Cardiac fibroblast (primary cell): ENCODE measurements at regions not wholly inside any gene's neighbourhood (a gene's known extent, or its start where the extent isn't known, plus 50 kb on each side); places are given as distances from the start of the nearest gene placed in this dataset.
"Not testable (repeated sequence)": the region's sequence is repeated elsewhere in the genome, so short reads cannot be mapped to it uniquely, and the experiment has no call there.

Experiments used
- DNase-seq, 2 donors: peaks; one replicate each; pipeline versions ENCODE4 v3.0.0 to v3.0.0-alpha.2; 2010; ENCODE audit warnings: low read depth in 2 of 2
- H3K4me3 ChIP-seq, 2 donors: replicated peaks in 1 of 2; 1 replicate in 1 of 2; 2 replicates in 1 of 2; pipeline ENCODE4 v1.5.1; 2011; ENCODE audit warnings: low read depth in 2 of 2, low read length in 2 of 2, mild to moderate bottlenecking in 2 of 2, moderate library complexity in 1 of 2
- TF ChIP-seq, protein P1 (sequence below): IDR thresholded peaks from one replicate; pipeline ENCODE4 v1.5.1; 2011; ENCODE audit warnings: low read depth, mild to moderate bottlenecking, low read length, inconsistent platforms

DNA sequence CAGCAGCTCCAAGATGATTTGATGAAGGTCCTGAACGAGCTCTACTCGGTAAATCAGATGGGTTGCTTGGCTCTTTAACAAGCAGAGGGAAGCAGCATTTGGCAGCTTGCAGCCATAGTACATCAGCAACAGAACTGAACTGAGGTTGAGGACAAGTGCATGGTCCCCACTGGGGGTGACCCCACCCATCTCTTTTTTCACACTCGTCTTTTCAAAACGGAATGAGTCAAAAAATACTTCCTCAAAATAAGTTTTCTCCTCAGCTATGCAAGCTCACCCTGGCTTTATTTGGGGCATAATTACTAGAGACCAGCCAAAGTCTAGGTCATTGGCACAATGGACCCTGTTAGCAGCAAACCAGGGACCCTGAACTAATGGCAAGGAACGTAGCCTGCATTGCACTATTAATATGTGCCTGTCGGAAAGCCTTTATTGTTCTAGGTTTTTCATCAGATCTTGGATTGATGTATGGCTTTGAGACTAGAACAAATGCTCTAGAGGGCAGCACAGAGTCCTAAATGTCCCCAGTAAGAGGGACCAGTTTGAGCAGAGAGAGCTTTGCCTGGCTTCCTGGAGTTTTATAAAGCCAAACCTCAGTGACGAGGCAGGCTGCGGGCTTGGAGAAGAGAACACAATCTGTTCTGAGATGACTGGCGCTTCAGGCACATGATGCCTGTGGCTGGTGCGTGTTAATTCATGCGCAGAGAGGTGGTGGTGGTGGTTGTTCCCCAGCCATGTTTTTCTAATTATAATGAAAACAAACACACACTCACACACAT, 86.1 kb upstream of the IKBKE start:
- TF ChIP-seq, protein P1, sequence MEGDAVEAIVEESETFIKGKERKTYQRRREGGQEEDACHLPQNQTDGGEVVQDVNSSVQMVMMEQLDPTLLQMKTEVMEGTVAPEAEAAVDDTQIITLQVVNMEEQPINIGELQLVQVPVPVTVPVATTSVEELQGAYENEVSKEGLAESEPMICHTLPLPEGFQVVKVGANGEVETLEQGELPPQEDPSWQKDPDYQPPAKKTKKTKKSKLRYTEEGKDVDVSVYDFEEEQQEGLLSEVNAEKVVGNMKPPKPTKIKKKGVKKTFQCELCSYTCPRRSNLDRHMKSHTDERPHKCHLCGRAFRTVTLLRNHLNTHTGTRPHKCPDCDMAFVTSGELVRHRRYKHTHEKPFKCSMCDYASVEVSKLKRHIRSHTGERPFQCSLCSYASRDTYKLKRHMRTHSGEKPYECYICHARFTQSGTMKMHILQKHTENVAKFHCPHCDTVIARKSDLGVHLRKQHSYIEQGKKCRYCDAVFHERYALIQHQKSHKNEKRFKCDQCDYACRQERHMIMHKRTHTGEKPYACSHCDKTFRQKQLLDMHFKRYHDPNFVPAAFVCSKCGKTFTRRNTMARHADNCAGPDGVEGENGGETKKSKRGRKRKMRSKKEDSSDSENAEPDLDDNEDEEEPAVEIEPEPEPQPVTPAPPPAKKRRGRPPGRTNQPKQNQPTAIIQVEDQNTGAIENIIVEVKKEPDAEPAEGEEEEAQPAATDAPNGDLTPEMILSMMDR: peak; percentile 20
- not testable (repeated sequence) for H3K4me3 ChIP-seq
- peak; percentile 55 to 61 for DNase-seq

DNA sequence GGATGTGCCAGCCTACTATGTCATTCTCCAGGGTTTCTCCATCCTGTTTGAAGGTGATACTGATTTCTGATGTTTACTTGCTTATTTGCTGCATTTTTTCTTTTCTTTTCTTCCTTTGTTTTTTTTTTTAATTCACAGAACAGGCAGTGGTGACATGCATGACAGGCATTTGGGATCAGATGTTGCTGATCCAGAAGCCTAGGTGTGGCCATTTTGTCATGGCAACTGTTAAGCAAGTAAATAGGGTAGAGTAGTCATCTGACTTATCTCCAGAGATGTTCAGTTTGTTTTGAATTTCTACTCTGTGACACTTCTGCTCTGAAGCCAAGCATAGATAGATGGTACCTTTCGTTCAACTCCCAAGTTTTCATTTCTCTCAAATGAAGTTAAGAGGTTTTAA, 85.4 kb upstream of the IKBKE start:
- DNase-seq, H3K4me3 ChIP-seq: not testable (repeated sequence)

DNA sequence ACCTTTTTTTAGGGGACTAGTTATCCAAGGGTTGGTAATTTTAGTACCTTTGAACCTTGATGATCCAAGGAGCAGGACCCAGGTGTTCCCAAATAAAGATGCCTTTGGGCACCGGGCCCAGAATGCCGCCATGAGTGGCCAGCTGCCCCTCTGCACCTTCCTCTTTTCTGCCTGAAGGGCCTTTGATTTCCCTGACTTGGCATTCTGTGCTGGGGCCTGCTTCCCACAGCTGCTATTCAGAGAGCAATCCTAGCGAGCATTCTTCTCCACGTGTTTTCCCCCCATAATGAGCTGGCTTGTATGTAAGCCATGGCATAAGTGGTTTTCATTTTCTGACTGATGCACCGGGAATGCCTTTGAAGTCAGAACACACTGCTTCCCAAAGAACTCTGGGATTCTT, 82.6 kb upstream of the IKBKE start:
- H3K4me3 ChIP-seq, DNase-seq: not testable (repeated sequence)

DNA sequence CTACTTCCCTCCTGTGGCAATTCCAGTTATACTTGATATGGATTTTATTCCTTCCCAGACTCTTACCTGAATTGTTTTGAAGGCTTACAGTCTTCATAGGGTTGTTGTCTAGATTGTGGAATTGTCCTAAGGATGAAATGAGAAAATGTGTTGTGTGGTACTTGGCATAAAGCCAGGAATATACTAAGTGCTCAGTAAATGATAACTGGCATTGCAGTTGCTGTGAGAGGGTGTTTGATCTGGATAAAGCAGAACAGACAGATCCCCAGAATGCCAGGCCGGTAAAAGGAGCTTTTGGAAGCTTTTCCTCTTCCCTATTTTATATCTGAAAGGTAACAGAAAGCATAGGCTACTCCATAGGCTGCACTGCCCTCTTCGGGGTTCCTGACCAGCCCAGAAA, 78.4 kb upstream of the IKBKE start:
- H3K4me3 ChIP-seq: not testable (repeated sequence)

DNA sequence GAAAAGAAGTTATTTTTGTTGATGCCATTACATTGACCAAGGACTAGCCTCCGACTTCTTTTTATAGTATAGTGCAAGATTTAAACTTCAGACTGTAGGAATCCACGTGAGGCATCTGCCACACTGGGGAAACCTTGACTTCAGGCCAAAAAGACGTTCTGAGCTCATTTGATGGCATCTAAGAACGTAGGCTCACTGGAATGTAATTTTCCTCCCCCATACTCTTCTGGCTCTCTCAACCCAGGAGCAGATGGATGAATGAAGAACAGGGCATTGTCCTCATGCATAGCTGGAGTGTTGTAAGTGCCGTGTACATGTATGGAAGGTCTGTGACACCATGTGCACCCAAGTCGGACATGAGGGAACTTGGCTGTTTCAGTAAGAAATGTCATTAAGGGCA, 72.8 kb upstream of the IKBKE start:
- H3K4me3 ChIP-seq, DNase-seq: not testable (repeated sequence)

More for the DNA sequence above, 78.4 kb upstream of the IKBKE start:
- not testable (repeated sequence) for DNase-seq

DNA sequence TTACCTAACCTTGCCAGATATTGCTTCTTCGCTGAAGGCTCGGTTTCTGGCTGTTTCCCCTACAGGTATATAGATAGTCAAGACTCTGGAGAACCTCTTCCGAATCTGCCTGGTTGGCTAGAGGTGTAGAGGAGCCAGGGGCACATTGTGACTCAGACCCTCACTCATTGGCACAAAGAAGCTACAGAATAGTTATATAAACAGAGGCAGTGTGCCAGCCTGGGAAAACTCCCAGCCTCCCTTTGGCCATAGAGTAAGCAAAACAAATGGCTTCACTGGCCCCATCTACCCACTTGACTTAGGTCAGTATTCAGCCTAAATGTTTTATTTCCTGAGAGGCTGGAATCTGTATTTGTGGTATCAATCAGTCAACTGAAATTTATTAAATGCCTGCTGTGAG, 72.0 kb upstream of the IKBKE start:
- not testable (repeated sequence) for DNase-seq, H3K4me3 ChIP-seq

DNA sequence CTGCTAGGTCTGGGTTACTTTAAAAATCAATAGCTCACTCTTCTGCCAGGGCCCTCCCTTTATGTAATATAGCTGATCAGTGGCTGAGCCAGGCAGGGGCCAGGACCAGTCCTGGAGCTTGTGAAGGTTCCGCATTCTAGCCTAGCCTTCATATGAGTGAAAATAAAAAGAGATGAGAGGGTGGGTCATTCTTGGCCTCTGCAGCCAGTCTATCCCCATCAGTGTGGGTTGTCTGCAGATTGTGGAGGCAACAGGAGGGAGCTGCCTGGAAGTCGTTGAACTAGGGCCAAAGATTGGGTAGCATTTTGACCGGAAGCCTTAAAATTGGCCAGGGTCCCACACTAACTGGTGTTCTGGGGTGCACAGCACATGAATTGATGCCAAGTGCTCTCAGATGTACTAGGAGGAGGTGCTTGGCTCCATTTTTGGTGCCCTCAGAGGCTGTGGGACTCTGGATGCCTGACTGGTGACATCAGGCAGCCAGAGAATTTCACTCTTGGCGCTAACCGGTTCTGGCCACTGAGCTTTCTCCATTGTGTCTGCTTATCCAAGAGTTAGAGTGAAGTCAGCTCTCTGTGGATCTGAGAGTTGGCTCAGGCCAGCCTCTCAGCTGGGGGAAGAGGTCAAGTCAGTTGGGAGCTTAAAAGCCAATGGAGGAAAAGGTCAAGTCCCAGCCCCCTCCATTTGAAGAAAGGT, 66.5 kb upstream of the IKBKE start:
- DNase-seq, H3K4me3 ChIP-seq: not testable (repeated sequence)

DNA sequence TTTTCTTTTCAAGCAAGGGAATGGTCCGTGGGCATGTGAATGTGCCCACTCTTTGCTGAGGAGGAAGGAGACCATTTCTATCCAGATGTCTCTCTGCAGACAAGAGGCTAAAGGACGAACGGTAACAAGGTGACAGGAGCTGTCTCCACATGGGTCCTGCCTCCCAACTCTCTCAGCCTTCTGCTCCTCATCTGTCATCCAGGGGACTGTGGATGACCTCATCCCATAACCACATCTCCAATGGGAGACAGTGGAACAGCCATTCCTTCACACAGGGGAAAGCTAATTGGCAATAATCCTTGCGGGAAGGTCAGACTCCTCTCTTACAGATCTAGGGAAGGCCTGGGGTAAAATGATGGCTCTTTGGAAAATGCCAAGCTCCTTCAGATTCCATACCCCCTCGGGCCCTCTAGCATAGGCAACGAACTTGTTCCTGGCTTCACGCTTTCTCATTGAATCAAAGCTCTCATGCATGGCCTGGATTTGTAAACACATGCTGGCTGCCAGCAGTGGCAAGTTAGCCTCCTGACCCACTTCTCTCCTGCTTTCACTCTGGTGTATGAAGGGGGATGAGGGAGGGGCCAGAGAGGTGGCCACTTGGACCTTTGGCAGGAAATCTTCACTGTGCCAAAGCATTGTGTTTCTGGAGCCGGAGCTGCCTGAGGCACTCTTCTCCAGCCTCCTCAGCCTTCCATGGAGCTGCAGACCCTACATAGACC, 65.8 kb upstream of the IKBKE start:
- not testable (repeated sequence) for DNase-seq, H3K4me3 ChIP-seq

DNA sequence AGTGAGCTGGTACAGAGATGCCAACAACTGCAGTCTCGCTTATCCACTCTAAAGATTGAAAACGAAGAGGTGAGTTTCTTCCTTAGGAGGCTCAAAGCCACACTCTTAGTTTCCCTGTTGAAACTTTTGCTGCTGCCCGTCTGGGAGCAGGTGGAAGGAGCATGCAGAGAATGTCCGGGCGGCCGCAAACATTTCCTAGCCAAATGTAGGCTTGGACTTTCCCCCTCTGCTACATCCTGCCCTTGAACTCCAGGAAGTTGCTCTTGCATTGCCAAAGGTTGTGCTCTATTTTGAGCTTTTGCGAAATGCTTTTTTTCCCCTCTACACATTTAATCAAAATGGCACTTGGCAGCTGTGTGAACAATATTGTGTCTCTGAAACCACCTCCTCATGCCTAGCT, 65.0 kb upstream of the IKBKE start:
- not testable (repeated sequence) for DNase-seq, H3K4me3 ChIP-seq

DNA sequence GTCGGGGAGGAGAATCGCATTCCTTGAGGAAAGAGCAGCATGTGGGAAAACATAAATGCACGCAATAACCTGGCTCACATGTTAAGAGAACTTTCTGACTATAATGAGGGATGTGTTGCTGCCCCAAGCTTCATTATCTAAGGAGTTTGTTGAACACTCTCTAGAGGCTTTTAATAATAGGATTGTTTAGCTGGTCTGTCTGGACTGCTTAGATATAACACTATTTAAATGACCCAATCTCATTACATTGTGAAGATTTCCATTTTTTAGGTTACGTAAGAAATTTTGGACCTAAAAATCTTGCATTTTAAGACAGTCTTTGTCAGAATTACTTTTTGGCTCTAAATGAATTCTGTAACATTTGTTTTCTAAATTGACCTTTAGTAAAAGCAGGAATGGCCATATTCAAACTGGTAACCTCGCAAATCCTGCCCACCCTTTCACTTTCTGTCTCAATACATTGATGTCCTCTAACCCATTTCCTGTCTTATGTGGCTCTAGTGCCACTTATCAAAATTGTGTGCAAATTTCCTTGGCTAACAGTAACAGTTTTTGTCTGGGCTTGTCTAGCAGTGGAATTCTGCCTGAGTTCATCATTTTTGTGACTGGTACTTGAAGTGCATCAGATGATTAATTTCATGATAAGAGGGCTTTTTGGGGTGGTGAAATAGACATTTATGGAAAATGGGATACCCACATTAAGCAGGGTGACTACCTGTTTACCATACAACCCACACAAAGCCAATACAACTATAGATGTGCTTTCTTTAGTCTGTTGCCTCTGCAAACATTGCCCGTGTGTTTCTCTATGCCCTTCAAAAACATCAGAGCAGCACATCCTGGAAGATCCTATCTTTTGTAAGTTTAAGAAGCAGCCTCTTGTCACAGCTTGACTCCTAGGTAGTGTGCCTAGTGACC, 61.6 kb upstream of the IKBKE start:
- DNase-seq, H3K4me3 ChIP-seq: not testable (repeated sequence)

DNA sequence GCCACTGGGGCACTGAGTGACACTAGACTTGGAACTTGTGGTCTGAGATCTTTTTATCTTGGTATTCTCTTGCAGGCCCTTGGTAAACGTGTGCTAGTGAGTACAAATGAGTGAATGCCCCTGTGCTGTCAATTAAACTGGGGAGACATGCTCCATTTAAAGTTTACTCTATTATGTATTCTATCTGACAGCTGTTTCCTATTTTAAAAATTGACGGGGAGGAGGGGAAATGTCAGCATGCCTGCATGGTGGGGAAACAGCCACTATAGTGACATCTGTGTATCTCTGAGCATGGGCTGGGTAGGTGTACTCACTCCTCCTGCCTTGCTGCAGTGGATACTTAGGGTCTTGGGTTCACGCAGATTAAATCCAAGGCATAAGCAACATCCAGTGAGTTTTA, 59.0 kb upstream of the IKBKE start:
- H3K4me3 ChIP-seq: no peak overlapping the region
- no peak for DNase-seq
- TF ChIP-seq, protein P1: no peak
